Activated CD4-positive, alpha-beta memory T cell treated with anti-CD3 and anti-CD28 coated beads, Interleukin-2, amount 10 ng/mL, durations not matched to agents 7 days and 5 days (primary cell): ENCODE measurements at regions not wholly inside any gene's neighbourhood (a gene's known extent, or its start where the extent isn't known, plus 50 kb on each side); places are given as distances from the start of the nearest gene placed in this dataset.
"Not testable (repeated sequence)": the region's sequence is repeated elsewhere in the genome, so short reads cannot be mapped to it uniquely, and the experiment has no call there.

Experiments
- CTCF ChIA-PET: fragments of 350-600 bp; sonication (Branson Sonifier 250); formaldehyde crosslinking; loops from one replicate; lab custom pipeline; 2021; ENCODE audit warnings: antibody characterized with exemption, inconsistent platforms; lab: Charles Lee
- POLR2A ChIA-PET: fragments of 350-600 bp; sonication (Branson Sonifier 250); formaldehyde crosslinking; loops from one replicate; lab custom pipeline; 2021; ENCODE audit warnings: antibody characterized with exemption; lab: Charles Lee
- DNase-seq: peaks from one replicate; pipeline ENCODE4 v3.0.0-alpha.2; 2020
- H3K27ac Mint-ChIP-seq: one replicate; pipeline ENCODE4 v1.8.0; 2021; ENCODE audit warnings: mild to moderate bottlenecking, mixed read lengths
- H3K27me3 Mint-ChIP-seq: one replicate; pipeline ENCODE4 v1.8.0; 2021; ENCODE audit warnings: mixed read lengths
- H3K36me3 Mint-ChIP-seq: one replicate; pipeline ENCODE4 v1.8.0; 2021; ENCODE audit warnings: low read depth, mixed read lengths
- H3K4me1 Mint-ChIP-seq: one replicate; pipeline ENCODE4 v1.8.0; 2021; ENCODE audit warnings: mixed read lengths
- H3K4me3 Mint-ChIP-seq: one replicate; pipeline ENCODE4 v1.8.0; 2021; ENCODE audit warnings: mild to moderate bottlenecking, mixed read lengths
- H3K9me3 Mint-ChIP-seq: one replicate; pipeline ENCODE4 v1.8.0; 2021; ENCODE audit warnings: mixed read lengths

DNA sequence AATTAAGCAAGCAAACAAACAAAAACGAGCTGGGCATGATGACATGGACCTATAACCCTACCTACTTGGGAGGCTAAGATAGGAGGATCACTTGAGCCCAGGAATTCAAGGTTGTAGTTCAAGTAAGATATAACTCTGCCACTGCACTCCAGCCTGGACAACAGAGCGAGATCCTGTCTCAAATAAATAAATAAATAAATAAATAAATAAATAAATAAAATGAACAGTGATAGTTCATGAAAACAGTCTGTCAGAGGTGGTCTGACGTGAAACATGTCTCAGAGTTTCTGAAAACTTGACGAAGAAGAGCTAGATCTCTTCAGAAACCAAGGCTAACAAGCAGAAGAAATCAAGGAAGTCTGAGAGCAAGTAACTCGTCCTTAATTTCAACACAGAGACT, 188.8 kb upstream of the GPC6 start:
- no peak for DNase-seq
- Mint-ChIP-seq H3K36me3 (no peaks in the 10 kb centered on the region), H3K4me3 (no peak overlapping the region), H3K9me3 (peaks cover 2% of the 10 kb centered on the region), H3K27me3 (no peaks in the 10 kb centered on the region), H3K27ac (no peak overlapping the region), H3K4me1 (no peaks in the 10 kb centered on the region)
- POLR2A ChIA-PET = no interaction called here
- CTCF ChIA-PET = no interaction called here

DNA sequence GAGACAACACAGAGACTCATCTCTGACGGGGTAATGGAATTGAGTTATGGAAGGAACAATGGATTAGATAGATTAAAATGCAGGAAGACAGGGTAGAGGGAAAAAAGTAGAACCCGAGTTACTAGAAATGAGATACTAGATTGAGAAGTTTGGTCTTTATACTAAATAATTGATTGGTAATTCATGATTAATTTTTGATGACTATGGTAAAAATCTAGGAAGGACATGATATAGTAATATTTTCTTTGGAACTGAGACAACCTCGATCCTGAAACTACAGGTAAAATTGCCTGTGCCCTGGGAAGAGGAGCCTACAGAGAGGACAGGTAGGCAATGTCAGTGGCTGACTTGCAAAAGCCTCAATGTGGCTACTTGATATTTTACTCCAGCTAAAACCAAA, 188.4 kb upstream of the GPC6 start:
- CTCF ChIA-PET = no interaction called here
- Mint-ChIP-seq H3K4me1 (no peaks in the 10 kb centered on the region), H3K27me3 (no peaks in the 10 kb centered on the region), H3K9me3 (no peaks in the 10 kb centered on the region), H3K36me3 (no peaks in the 10 kb centered on the region), H3K27ac (no peak overlapping the region), H3K4me3 (no peak overlapping the region)
- DNase-seq = no peak
- POLR2A ChIA-PET = no interaction called here

DNA sequence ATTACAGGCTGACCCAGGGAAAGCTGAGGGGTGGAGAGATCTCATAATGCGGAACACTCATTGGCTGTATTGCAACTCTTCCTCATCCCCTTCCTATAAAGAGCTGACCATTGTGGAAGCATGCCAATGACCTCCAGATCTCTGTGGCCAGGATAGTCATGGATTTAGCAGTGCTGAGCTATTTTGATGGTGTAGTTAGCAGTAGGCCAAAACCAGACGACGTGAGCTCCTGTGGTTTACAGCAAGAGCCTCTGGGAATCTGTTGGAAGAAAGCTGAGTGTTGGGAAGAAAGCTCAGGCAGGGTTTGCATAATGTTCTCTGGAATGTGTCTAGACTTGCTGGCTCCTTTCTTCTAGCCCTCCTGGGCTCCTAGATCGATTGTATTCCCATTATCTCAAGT, 187.5 kb upstream of the GPC6 start:
- CTCF ChIA-PET = no interaction called here
- H3K27ac Mint-ChIP-seq = no peak overlapping the region
- no peaks in the 10 kb centered on the region for H3K9me3 Mint-ChIP-seq

DNA sequence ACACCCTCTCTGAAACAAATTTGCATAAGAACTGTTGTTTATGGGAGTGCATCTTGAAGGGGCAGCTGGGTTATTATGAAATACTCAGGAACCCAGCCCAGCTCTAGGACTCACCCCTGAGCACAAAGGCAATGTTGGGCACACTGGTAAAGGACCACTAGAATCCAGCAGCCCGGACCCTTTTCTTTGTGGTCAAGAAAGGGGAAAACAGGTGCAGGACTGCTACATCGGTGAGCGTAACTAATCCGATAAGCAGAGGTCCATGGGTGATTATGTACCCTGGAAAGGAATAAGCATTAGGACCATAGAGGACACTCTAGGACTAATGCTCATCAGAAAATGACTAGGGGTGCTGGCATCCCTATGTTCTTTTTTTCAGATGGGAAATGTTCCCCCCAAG, 185.0 kb upstream of the GPC6 start:
- H3K27ac Mint-ChIP-seq, H3K27me3 Mint-ChIP-seq, H3K36me3 Mint-ChIP-seq, H3K4me1 Mint-ChIP-seq, POLR2A ChIA-PET, DNase-seq, CTCF ChIA-PET, H3K9me3 Mint-ChIP-seq, H3K4me3 Mint-ChIP-seq: not testable (repeated sequence)

More for the DNA sequence above, 187.5 kb upstream of the GPC6 start:
- DNase-seq = no peak
- Mint-ChIP-seq H3K4me3 (no peak overlapping the region), H3K27me3 (no peaks in the 10 kb centered on the region), H3K4me1 (no peaks in the 10 kb centered on the region), H3K36me3 (no peaks in the 10 kb centered on the region)
- POLR2A ChIA-PET = no interaction called here

DNA sequence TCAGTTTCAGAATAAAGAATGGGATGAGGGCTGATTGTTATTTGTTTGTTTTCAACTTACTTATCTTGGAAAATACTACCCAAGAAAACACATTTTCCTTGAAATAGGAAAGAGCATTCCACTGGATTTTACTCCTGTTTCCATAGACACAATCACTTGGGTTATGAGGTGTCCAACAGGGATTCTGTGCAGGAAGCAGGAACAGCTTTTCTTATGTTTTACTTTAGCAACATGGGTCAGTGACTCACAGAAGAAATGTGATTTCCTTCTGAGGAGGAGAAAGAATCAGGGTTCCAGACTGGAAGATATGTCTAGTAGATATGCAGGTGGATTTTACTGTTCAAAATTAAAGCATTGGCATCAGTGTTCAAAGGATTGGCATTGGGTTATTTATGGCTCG, 180.8 kb upstream of the GPC6 start:
- POLR2A ChIA-PET = no interaction called here

DNA sequence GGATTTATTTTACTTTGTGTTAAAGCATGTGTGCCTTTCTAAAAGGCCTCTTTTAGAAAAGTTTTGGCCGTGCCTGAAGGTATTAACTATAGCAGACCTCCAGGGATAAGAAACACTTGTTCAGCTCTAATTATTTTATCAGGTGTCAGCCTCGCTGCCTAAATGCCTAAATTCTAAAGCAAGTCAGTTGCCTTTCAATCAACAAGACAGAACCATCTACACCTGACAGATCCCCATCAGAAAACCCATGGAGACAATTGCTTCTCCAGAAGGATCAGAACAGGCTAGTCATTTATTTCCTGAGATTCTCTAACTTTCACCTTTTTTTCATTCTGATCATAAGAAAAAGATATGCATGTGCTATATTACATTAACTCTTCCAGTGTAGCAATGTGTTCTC, 171.4 kb upstream of the GPC6 start:
- H3K36me3 Mint-ChIP-seq = no peaks in the 10 kb centered on the region
- no peaks in the 10 kb centered on the region for H3K9me3 Mint-ChIP-seq
- POLR2A ChIA-PET = no interaction called here

More for the DNA sequence above, 180.8 kb upstream of the GPC6 start:
- no peak for DNase-seq
- Mint-ChIP-seq H3K27ac (no peak overlapping the region), H3K4me1 (no peaks in the 10 kb centered on the region), H3K4me3 (no peak overlapping the region), H3K27me3 (no peaks in the 10 kb centered on the region), H3K36me3 (no peaks in the 10 kb centered on the region), H3K9me3 (peaks cover 6% of the 10 kb centered on the region)
- CTCF ChIA-PET = interaction anchor here (0.7 kb wide), 1 partner anchor 164 kb away, joined by 3 read pairs; no protein-coding TSS in a partner anchor

DNA sequence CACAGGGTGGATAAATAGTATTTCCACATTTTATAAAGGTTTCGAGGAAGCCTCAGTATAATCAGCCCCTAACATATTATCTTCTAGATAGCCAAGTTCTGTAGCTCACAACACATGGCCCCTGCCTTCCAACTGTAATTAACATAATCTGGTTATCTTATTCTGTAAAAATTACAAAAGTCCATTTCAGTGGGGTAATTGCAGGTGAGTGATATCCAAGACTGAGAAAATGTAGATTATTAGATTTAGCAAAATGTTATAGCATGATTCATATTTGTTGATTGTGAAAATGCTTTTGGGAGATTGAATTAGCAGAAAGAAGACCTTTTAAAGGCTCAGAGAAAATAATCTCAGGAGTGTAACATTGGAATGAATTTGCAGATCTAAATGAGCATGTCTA, 168.3 kb upstream of the GPC6 start:
- no peaks in the 10 kb centered on the region for H3K27me3 Mint-ChIP-seq
- no peak for DNase-seq
- H3K4me3 Mint-ChIP-seq = no peak overlapping the region
- no peaks in the 10 kb centered on the region for H3K9me3 Mint-ChIP-seq
- no peaks in the 10 kb centered on the region for H3K4me1 Mint-ChIP-seq
- no peak overlapping the region for H3K27ac Mint-ChIP-seq
- ChIA-PET POLR2A (no interaction called here), CTCF (no interaction called here)
- H3K36me3 Mint-ChIP-seq = no peaks in the 10 kb centered on the region

More for the DNA sequence above, 171.4 kb upstream of the GPC6 start:
- Mint-ChIP-seq H3K4me3 (no peak overlapping the region), H3K4me1 (no peaks in the 10 kb centered on the region), H3K27me3 (no peaks in the 10 kb centered on the region), H3K27ac (no peak overlapping the region)
- DNase-seq = no peak
- CTCF ChIA-PET = no interaction called here

DNA sequence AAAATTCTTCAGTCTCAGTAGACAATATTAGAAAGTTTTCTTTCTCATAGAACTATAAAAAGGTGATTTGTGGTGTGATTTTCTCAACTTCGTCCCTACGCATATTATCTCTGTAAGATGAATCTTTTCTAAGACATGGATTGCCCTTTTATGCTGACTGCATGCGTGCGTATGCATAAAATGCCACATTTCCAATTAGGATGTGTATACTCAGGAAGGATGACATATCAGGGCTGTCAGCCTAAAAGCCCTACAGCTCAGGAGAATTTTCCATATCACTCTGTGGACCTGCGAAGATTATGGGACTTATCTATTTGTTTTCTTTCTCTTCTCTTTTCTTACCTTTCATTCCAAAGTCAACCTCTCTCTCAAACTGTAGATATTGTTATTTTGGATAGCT, 166.5 kb upstream of the GPC6 start:
- no peaks in the 10 kb centered on the region for H3K9me3 Mint-ChIP-seq

DNA sequence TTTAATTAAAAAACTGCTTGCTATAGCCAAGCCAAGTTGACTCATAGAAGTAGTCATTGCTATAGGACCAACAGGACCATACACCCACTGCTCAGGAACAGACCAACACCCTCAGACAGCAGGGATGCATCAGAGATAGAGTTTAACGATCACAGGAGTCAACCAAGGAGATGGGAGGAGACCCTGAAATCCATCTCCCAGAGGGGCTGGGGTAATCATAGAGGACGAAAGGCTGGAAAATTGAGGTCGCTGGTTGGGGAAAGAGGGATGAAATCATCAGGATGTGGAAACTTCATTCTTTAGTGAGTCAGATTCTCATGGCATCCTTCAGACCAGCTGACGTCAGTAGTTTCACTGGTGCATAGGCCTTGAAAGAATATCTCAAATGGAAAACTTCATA, 160.4 kb upstream of the GPC6 start:
- H3K27me3 Mint-ChIP-seq = no peaks in the 10 kb centered on the region
- CTCF ChIA-PET = no interaction called here
- H3K4me1 Mint-ChIP-seq = no peaks in the 10 kb centered on the region
- H3K4me3 Mint-ChIP-seq = no peak overlapping the region
- H3K27ac Mint-ChIP-seq = no peak overlapping the region
- peaks cover 6% of the 10 kb centered on the region for H3K9me3 Mint-ChIP-seq
- no peaks in the 10 kb centered on the region for H3K36me3 Mint-ChIP-seq
- POLR2A ChIA-PET = no interaction called here
- no peak for DNase-seq

More for the DNA sequence above, 166.5 kb upstream of the GPC6 start:
- H3K27me3 Mint-ChIP-seq = no peaks in the 10 kb centered on the region
- CTCF ChIA-PET = no interaction called here
- H3K36me3 Mint-ChIP-seq = no peaks in the 10 kb centered on the region
- no peak for DNase-seq
- H3K4me3 Mint-ChIP-seq = no peak overlapping the region
- no peaks in the 10 kb centered on the region for H3K4me1 Mint-ChIP-seq
- POLR2A ChIA-PET = no interaction called here
- no peak overlapping the region for H3K27ac Mint-ChIP-seq

DNA sequence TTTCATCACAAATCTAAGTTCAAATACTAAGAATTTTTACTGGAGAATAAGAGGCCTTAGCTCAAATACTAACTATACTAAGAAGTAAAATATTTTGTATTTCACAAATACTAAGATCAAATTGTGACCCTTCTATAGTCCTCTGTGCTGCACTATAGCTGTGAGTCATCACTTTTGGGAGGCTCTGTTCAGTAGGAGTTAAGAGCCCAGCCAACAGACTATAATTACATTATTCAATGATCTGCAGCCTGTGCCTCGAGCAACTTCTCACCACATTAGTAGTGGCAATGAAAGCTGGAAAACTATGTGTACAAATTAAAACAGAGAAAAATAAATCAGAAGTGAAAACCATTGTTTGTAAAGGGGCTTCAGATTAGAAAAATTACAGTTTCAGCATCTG, 147.3 kb upstream of the GPC6 start:
- H3K27me3 Mint-ChIP-seq = no peaks in the 10 kb centered on the region
- no peak overlapping the region for H3K27ac Mint-ChIP-seq
- no peaks in the 10 kb centered on the region for H3K9me3 Mint-ChIP-seq
- ChIA-PET POLR2A (no interaction called here), CTCF (interaction anchor here (1.2 kb wide), 1 partner anchor 1284 kb away, joined by 3 read pairs; no protein-coding TSS in a partner anchor)
- no peak overlapping the region for H3K4me3 Mint-ChIP-seq
- no peaks in the 10 kb centered on the region for H3K4me1 Mint-ChIP-seq
- DNase-seq = no peak
- no peaks in the 10 kb centered on the region for H3K36me3 Mint-ChIP-seq

DNA sequence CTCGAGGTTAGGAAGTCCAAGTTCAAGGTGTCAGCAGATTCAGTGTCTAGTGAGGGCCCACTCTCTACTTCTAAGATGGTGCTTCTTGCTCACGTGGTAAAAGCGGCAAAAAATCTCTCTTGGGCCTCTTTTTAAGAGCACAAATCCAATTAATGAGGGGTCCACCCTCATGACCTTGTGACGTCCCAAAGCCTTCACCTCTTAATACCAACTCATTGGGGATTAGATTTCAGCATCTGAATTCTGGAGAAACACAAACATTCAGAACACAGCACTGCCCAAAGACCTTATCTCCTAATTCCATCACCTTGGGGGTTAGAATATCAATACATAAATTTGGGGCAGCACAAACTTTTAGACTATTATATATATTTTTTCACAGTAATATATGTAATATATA, 146.4 kb upstream of the GPC6 start:
- ChIA-PET CTCF (interaction anchor here (0.5 kb wide), 1 partner anchor 95 kb away, joined by 4 read pairs; no protein-coding TSS in a partner anchor), POLR2A (no interaction called here)
- H3K36me3 Mint-ChIP-seq = no peaks in the 10 kb centered on the region
- no peak overlapping the region for H3K27ac Mint-ChIP-seq
- no peak for DNase-seq
- H3K4me3 Mint-ChIP-seq = no peak overlapping the region
- H3K27me3 Mint-ChIP-seq = no peaks in the 10 kb centered on the region
- H3K4me1 Mint-ChIP-seq = no peaks in the 10 kb centered on the region
- no peaks in the 10 kb centered on the region for H3K9me3 Mint-ChIP-seq

DNA sequence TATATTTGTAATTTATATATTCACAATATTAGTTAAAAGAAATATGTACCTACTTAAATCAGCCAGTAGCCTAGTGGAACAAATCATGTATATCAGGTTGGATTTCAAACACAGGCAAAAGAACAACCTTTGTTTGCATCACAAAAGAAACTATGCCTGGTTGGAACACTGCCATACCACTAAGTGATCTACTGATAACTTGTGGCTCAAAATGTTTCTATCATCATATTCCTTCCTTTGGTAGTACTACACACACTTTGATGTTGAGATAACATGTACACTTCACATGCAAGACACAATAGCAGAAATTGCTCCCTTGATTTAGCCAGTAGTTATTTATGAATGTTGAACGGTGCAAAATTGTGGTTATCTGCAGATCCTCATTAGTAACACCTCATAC, 146.0 kb upstream of the GPC6 start:
- Mint-ChIP-seq H3K4me3 (no peak overlapping the region), H3K4me1 (no peaks in the 10 kb centered on the region), H3K27me3 (no peaks in the 10 kb centered on the region), H3K36me3 (no peaks in the 10 kb centered on the region), H3K27ac (no peak overlapping the region), H3K9me3 (no peaks in the 10 kb centered on the region)
- ChIA-PET CTCF (no interaction called here), POLR2A (no interaction called here)
- DNase-seq = no peak

DNA sequence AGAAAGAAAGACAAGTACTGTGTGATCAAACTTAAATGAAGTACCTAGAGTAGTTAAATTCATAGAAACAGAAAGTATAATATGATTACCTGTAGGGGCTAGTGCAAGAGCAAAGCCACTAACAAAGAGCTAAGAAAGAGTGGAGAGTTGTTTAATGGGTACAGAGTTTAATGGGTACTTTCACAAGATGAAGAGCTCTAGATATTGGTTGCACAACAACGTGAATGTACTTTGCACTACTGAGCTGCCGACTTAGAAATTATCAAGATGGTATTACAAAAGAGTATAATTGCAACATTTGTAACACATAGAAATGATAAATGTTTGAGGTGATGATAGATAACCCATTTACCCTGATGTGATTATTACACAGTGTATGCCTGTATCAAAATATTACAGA, 140.3 kb upstream of the GPC6 start:
- no peaks in the 10 kb centered on the region for H3K36me3 Mint-ChIP-seq
- ChIA-PET POLR2A (no interaction called here), CTCF (no interaction called here)
- no peak for DNase-seq
- no peak overlapping the region for H3K27ac Mint-ChIP-seq
- H3K9me3 Mint-ChIP-seq = peaks cover 2% of the 10 kb centered on the region
- no peaks in the 10 kb centered on the region for H3K27me3 Mint-ChIP-seq
- H3K4me3 Mint-ChIP-seq = no peak overlapping the region
- no peaks in the 10 kb centered on the region for H3K4me1 Mint-ChIP-seq

DNA sequence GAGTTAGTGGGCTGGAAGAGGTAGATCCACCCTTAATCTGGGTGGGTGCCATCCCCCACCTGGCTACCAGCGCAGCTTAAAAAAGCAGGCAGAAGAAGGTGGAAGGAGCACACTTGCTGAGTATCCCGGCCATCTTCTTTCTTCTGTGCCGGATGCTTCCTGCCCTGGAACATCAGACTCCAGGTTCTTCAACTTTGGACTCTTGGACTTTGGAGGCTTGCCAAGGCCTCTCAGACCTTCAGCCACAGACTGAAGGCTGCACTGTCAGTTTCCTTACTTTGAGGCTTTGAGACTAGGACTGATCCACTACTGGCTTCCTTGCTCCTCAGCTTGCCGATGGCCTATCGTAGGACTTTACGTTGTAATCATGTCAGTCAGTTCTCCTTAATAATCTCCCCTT, 127.6 kb upstream of the GPC6 start:
- Mint-ChIP-seq H3K9me3 (no peaks in the 10 kb centered on the region), H3K27me3 (no peaks in the 10 kb centered on the region), H3K27ac (no peak overlapping the region), H3K36me3 (no peaks in the 10 kb centered on the region), H3K4me1 (no peaks in the 10 kb centered on the region), H3K4me3 (no peak overlapping the region)
- DNase-seq = no peak
- CTCF ChIA-PET = no interaction called here
- POLR2A ChIA-PET = no interaction called here
